ENCODE measurements at regions not wholly inside any gene's neighbourhood (a gene's known extent, or its start where the extent isn't known, plus 50 kb on each side); places are given as distances from the start of the nearest gene placed in this dataset.

- DNase-seq (ENCODE audit: low read depth), result no peak
Observed at GRCh38 chr13:55440465-55441085, 1700.1 kb upstream of the PRR20A start.

GRCh38 chr13:55464222-55464621 lies 1676.5 kb upstream of the PRR20A start:
- DNase-seq (ENCODE audit: low read depth), result no peak

GRCh38 chr13:55467476-55467875 lies 1673.2 kb upstream of the PRR20A start:
- DNase-seq (ENCODE audit: low read depth), result no peak

GRCh38 chr13:55483626-55484158 lies 1657.0 kb upstream of the PRR20A start:
- DNase-seq (ENCODE audit: low read depth), result no peak

GRCh38 chr13:55493297-55493696 lies 1647.4 kb upstream of the PRR20A start:
- no peak for DNase-seq (ENCODE audit: low read depth)

- peak; percentile 2 for DNase-seq (ENCODE audit: low read depth)
Observed at GRCh38 chr13:55497486-55497885, 1643.2 kb upstream of the PRR20A start.

- no peak for DNase-seq (ENCODE audit: low read depth)
Observed at GRCh38 chr13:55500694-55501093, 1640.0 kb upstream of the PRR20A start.

- peak; percentile 35 for DNase-seq (ENCODE audit: low read depth)
Observed at GRCh38 chr13:55516610-55517009, 1624.1 kb upstream of the PRR20A start.

- DNase-seq (ENCODE audit: low read depth), result no peak
Observed at GRCh38 chr13:55517312-55517711, 1623.4 kb upstream of the PRR20A start.

- no peak for DNase-seq (ENCODE audit: low read depth)
Observed at GRCh38 chr13:55528434-55528833, 1612.3 kb upstream of the PRR20A start.

GRCh38 chr13:55534306-55534705 lies 1606.4 kb upstream of the PRR20A start:
- DNase-seq (ENCODE audit: low read depth), result no peak

- DNase-seq (ENCODE audit: low read depth), result no peak
Observed at GRCh38 chr13:55538424-55538823, 1602.3 kb upstream of the PRR20A start.

- no peak for DNase-seq (ENCODE audit: low read depth)
Observed at GRCh38 chr13:55543053-55543452, 1597.7 kb upstream of the PRR20A start.

GRCh38 chr13:55550624-55551023 lies 1590.1 kb upstream of the PRR20A start:
- DNase-seq (ENCODE audit: low read depth), result no peak

- DNase-seq (ENCODE audit: low read depth), result no peak
Observed at GRCh38 chr13:55553701-55554100, 1587.0 kb upstream of the PRR20A start.

- DNase-seq (ENCODE audit: low read depth), result no peak
Observed at GRCh38 chr13:55554741-55555140, 1586.0 kb upstream of the PRR20A start.

GRCh38 chr13:55560331-55560730 lies 1580.4 kb upstream of the PRR20A start:
- DNase-seq (ENCODE audit: low read depth), result no peak

GRCh38 chr13:55563267-55563666 lies 1577.5 kb upstream of the PRR20A start:
- DNase-seq (ENCODE audit: low read depth), result no peak

- no peak for DNase-seq (ENCODE audit: low read depth)
Observed at GRCh38 chr13:55566334-55566733, 1574.4 kb upstream of the PRR20A start.

- DNase-seq (ENCODE audit: low read depth), result no peak
Observed at GRCh38 chr13:55566779-55567178, 1573.9 kb upstream of the PRR20A start.

- no peak for DNase-seq (ENCODE audit: low read depth)
Observed at GRCh38 chr13:55567721-55568625, 1572.7 kb upstream of the PRR20A start.

- no peak for DNase-seq (ENCODE audit: low read depth)
Observed at GRCh38 chr13:55569082-55569481, 1571.6 kb upstream of the PRR20A start.

- no peak for DNase-seq (ENCODE audit: low read depth)
Observed at GRCh38 chr13:55569514-55569913, 1571.2 kb upstream of the PRR20A start.

Measured in RPMI7951 (cell line).